T-helper 2 cell treated with Interferon-gamma antibody and Interleukin-4, amounts not matched to agents 5 μg/mL and 100 μg/mL, for 36 hours (primary cell): ENCODE measurements at regions not wholly inside any gene's neighbourhood (a gene's known extent, or its start where the extent isn't known, plus 50 kb on each side); places are given as distances from the start of the nearest gene placed in this dataset.

Source experiments
- DNase-seq: peaks from one replicate; pipeline ENCODE4 v3.0.0; 2021; ENCODE audit warnings: low spot score
- H3K27ac Mint-ChIP-seq: one replicate; pipeline ENCODE4 v1.8.0; 2021; ENCODE audit warnings: mild to moderate bottlenecking, mixed read lengths
- H3K27me3 Mint-ChIP-seq: one replicate; pipeline ENCODE4 v1.8.0; 2021; ENCODE audit warnings: low read depth, mixed read lengths
- H3K36me3 Mint-ChIP-seq: one replicate; pipeline ENCODE4 v1.8.0; 2021; ENCODE audit warnings: low read depth, mixed read lengths
- H3K4me1 Mint-ChIP-seq: one replicate; pipeline ENCODE4 v1.8.0; 2021; ENCODE audit warnings: low read depth, mixed read lengths
- H3K4me3 Mint-ChIP-seq: one replicate; pipeline ENCODE4 v1.8.0; 2022; ENCODE audit warnings: mild to moderate bottlenecking, moderate library complexity, mixed read lengths
- H3K9me3 Mint-ChIP-seq: one replicate; pipeline ENCODE4 v1.8.0; 2021; ENCODE audit warnings: mixed read lengths

DNA sequence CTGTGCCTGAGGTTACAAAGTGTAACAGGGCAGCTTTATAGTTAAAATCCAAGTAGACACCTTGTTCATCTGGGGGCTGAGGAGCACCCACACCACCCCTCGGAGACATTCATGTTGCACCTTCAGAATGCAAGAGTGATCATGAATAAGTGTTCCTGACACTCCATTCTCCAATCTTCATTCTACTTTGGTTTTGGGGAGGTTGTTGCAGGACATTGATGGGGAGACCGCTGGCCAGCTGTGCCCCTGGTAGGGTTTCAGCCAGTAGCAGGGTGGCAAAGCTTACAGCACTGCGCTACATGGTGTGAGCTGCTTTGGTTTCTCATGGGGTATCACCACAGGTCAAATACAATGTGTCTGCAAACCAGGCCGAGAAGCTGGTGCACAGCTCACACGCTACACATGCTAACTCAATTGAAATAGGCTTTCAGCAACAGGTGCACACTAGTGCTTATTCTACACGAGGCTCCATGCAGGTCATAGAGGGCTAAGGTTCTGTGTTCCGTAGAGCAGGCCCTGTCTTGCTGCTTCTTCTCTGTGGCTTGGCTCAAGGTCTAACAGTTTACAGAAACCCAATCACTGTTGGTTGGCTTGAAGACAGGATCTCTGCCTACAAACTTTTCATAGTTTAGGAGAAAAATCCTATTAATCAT is 317.4 kb upstream of the ZNF32 start:
- H3K4me3 Mint-ChIP-seq = no peak overlapping the region
- no peaks in the 10 kb centered on the region for H3K36me3 Mint-ChIP-seq
- no peaks in the 10 kb centered on the region for H3K9me3 Mint-ChIP-seq
- peaks cover 27% of the 10 kb centered on the region for H3K27me3 Mint-ChIP-seq
- no peak overlapping the region for H3K27ac Mint-ChIP-seq
- peaks cover 3% of the 10 kb centered on the region for H3K4me1 Mint-ChIP-seq
- DNase-seq = no peak

DNA sequence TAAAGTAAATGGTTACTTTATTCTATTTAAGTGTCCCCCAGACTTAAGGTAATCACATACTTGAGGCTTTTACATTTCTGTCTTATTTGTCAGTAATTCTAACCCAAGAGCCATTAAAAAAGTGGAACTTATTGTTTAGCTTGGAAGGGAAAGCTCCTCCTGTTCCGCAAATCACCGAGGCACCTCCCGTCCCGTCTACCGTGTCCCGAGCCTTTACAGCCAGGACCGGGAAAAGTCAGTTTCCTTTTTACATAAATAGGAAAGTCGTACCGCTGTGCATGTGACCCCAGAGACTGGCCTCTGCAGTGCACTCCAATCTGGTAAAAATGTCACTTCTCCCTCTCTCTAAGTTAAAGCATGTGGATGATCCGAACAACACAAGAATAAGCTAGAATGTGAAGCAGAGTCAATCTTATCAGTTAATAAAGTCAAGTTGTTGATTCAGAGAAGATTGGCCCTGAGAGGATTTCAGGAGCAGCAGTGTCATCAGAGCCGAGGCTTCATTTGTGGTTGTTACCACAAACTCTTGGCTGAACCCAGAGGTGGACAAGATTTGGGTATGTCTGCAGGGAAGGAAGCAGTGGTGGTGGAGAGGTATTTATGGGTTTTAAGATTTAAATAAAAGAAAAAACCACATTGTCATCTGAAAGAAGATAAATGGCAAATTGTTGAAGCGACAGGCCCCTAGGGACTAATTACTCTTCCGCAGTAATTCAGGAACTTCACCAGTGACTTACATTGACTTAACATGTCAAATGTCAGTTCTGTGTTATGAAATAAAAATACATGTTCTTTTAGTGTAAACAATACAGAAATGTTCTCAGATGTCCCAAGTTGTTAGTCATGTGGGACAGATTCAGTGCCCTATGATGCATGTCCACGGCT is 316.6 kb upstream of the ZNF32 start:
- H3K9me3 Mint-ChIP-seq = no peaks in the 10 kb centered on the region
- no peak overlapping the region for H3K4me3 Mint-ChIP-seq
- DNase-seq = no peak
- H3K27me3 Mint-ChIP-seq = peaks cover 27% of the 10 kb centered on the region
- H3K4me1 Mint-ChIP-seq = peaks cover 3% of the 10 kb centered on the region
- no peak overlapping the region for H3K27ac Mint-ChIP-seq
- H3K36me3 Mint-ChIP-seq = no peaks in the 10 kb centered on the region

DNA sequence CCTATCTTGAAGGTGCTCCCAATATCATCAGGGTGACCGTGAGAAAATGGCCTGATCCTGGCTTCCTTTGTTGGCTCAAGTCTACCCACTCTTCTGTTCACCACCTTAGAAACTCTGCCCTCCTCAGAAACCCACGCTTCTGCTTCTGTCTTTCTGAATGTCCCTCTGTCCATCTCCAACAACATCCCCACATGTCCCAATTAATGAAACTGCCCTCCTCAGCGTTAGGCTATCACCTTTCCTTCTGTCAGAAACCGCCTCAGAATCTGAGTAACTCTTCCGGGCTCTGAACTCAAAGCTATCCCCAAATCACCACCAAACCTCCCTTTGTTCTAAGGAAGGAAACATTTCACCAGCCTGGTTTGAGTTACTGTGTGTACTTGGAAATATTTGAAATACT is 315.8 kb upstream of the ZNF32 start:
- H3K27ac Mint-ChIP-seq = no peak overlapping the region
- no peak for DNase-seq
- H3K36me3 Mint-ChIP-seq = no peaks in the 10 kb centered on the region
- H3K9me3 Mint-ChIP-seq = no peaks in the 10 kb centered on the region
- no peak overlapping the region for H3K4me3 Mint-ChIP-seq
- peaks cover 3% of the 10 kb centered on the region for H3K4me1 Mint-ChIP-seq
- peaks cover 27% of the 10 kb centered on the region for H3K27me3 Mint-ChIP-seq

GRCh38 chr10:43963793-43964425 is 315.2 kb upstream of the ZNF32 start:
- H3K27ac Mint-ChIP-seq = no peak overlapping the region
- no peak overlapping the region for H3K4me3 Mint-ChIP-seq
- H3K36me3 Mint-ChIP-seq = no peaks in the 10 kb centered on the region
- H3K27me3 Mint-ChIP-seq = peaks cover 27% of the 10 kb centered on the region
- no peak for DNase-seq
- H3K9me3 Mint-ChIP-seq = no peaks in the 10 kb centered on the region
- peaks cover 3% of the 10 kb centered on the region for H3K4me1 Mint-ChIP-seq

DNA sequence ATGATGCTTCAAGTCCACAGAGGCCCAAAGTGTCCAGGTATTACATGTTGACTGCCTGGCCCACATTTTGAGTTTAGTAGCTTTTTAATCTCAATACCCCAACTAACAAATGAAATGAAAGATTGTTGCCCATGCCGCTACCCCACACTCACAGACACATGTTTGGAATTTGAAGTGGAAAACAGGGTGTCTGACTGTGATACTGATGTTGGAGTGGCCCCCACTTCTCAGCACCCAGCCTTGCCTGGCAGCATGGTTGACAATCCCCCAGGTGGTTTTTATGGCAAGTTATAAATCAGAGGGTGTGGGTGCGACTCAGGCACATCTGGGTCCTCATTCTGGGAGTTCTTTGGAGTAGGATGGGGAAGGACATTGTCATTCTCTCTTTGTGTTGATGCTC is 314.7 kb upstream of the ZNF32 start:
- DNase-seq = no peak

GRCh38 chr10:43962346-43963191 is 313.9 kb upstream of the ZNF32 start:
- H3K27ac Mint-ChIP-seq = no peak overlapping the region
- DNase-seq = no peak
- H3K9me3 Mint-ChIP-seq = no peaks in the 10 kb centered on the region
- peaks cover 3% of the 10 kb centered on the region for H3K4me1 Mint-ChIP-seq
- no peak overlapping the region for H3K4me3 Mint-ChIP-seq
- H3K36me3 Mint-ChIP-seq = no peaks in the 10 kb centered on the region
- H3K27me3 Mint-ChIP-seq = peaks cover 27% of the 10 kb centered on the region

More for the DNA sequence above, 314.7 kb upstream of the ZNF32 start:
- H3K27ac Mint-ChIP-seq = no peak overlapping the region
- no peaks in the 10 kb centered on the region for H3K9me3 Mint-ChIP-seq
- peaks cover 27% of the 10 kb centered on the region for H3K27me3 Mint-ChIP-seq
- peaks cover 3% of the 10 kb centered on the region for H3K4me1 Mint-ChIP-seq
- H3K36me3 Mint-ChIP-seq = no peaks in the 10 kb centered on the region
- H3K4me3 Mint-ChIP-seq = no peak overlapping the region

DNA sequence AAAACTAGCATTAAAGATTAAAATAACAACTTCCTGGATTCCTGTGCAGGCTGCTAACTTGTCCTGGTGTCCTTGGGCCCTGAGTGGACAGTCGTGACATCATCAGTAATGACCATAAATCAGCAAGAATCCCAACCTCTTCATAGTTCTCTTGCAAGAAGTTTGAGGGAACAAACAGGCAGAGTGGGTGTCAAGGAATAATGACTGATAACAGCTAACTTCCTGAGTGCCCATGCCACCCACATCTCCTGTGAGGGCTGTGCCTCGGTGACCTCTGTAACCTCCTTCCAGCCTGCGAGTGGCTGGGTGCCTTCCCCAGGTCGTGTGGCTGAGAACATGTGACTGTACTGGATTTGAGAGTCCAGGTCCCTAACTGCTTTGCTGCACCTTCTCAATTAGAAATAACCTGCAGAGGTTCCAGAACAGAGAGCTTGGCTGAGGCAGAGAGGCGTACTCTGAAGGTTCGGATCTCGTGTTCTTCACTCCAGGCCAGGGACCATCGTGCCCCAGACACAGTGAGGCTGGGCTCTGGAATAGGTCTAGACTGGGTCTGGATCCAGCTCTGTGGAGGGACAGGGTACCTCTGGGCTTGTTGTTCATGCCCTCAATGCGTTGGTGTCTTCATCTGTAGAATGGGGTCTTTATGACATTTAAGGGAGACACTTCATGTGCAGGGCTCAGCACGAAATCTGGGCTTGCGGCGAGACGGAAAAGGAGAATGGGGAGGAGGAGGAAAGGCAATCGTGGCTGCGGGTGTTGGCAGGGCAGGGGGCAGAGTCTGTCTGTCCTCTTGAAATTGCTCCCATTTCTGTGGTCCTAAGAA is 313.1 kb upstream of the ZNF32 start:
- H3K9me3 Mint-ChIP-seq = no peaks in the 10 kb centered on the region
- no peaks in the 10 kb centered on the region for H3K36me3 Mint-ChIP-seq
- peaks cover 3% of the 10 kb centered on the region for H3K4me1 Mint-ChIP-seq
- H3K4me3 Mint-ChIP-seq = no peak overlapping the region
- DNase-seq = no peak
- no peak overlapping the region for H3K27ac Mint-ChIP-seq
- H3K27me3 Mint-ChIP-seq = peaks cover 23% of the 10 kb centered on the region

- peaks cover 20% of the 10 kb centered on the region for H3K27me3 Mint-ChIP-seq
- no peaks in the 10 kb centered on the region for H3K9me3 Mint-ChIP-seq
- no peak overlapping the region for H3K4me3 Mint-ChIP-seq
- DNase-seq = no peak
- no peaks in the 10 kb centered on the region for H3K36me3 Mint-ChIP-seq
- peaks cover 3% of the 10 kb centered on the region for H3K4me1 Mint-ChIP-seq
- H3K27ac Mint-ChIP-seq = no peak overlapping the region
These were observed 312.3 kb upstream of the ZNF32 start for GRCh38 chr10:43960981-43961380.

- Mint-ChIP-seq H3K9me3 (no peaks in the 10 kb centered on the region), H3K36me3 (no peaks in the 10 kb centered on the region), H3K27me3 (peaks cover 16% of the 10 kb centered on the region), H3K27ac (no peak overlapping the region), H3K4me1 (peaks cover 3% of the 10 kb centered on the region), H3K4me3 (no peak overlapping the region)
- no peak for DNase-seq
These were observed 311.8 kb upstream of the ZNF32 start for GRCh38 chr10:43960477-43960876.

DNA sequence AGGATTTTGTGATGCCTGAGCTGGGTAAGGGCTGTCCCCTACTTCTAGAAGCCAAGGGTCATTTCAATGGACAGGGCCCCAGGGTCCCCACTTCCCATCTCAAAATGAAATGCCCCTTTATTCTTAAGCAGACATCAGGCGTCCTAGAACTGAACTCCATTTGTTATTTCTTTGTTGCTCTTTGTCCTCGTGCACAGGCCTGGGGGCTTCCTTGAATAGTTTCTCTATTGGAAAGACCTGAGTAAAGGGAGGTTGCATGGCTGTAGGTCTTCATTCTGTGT is 311.4 kb upstream of the ZNF32 start:
- no peaks in the 10 kb centered on the region for H3K9me3 Mint-ChIP-seq
- H3K4me3 Mint-ChIP-seq = no peak overlapping the region
- H3K27me3 Mint-ChIP-seq = peaks cover 12% of the 10 kb centered on the region

GRCh38 chr10:43959364-43960134 is 310.9 kb upstream of the ZNF32 start:
- H3K27me3 Mint-ChIP-seq = peaks cover 7% of the 10 kb centered on the region
- no peak overlapping the region for H3K27ac Mint-ChIP-seq
- no peaks in the 10 kb centered on the region for H3K4me1 Mint-ChIP-seq
- H3K4me3 Mint-ChIP-seq = no peak overlapping the region
- no peaks in the 10 kb centered on the region for H3K36me3 Mint-ChIP-seq
- no peak for DNase-seq
- no peaks in the 10 kb centered on the region for H3K9me3 Mint-ChIP-seq

More for the DNA sequence above, 311.4 kb upstream of the ZNF32 start:
- no peaks in the 10 kb centered on the region for H3K4me1 Mint-ChIP-seq
- no peaks in the 10 kb centered on the region for H3K36me3 Mint-ChIP-seq
- no peak for DNase-seq
- H3K27ac Mint-ChIP-seq = no peak overlapping the region

- no peak for DNase-seq
- peaks cover 1% of the 10 kb centered on the region for H3K27me3 Mint-ChIP-seq
- no peaks in the 10 kb centered on the region for H3K4me1 Mint-ChIP-seq
- no peak overlapping the region for H3K4me3 Mint-ChIP-seq
- H3K27ac Mint-ChIP-seq = no peak overlapping the region
- H3K36me3 Mint-ChIP-seq = no peaks in the 10 kb centered on the region
- no peaks in the 10 kb centered on the region for H3K9me3 Mint-ChIP-seq
These were observed 310.3 kb upstream of the ZNF32 start for GRCh38 chr10:43958964-43959363.

DNA sequence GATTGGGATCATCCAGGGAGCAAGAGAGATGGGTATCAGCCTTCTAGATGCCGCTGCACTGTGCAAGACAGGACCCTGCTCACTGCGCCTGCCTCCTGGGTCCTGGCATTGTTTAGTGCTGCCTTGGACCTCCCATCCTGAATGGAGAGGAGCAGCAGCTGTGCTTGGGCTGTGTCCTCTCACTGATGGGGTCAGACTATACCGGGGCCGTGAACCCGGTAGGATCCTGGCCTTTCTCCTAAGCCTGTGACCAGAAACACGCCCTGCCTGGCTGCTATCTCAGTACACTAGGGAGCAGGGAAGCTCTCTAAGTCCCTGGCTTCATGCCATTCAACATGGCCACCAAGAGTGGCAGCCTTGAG is 309.4 kb upstream of the ZNF32 start:
- Mint-ChIP-seq H3K4me3 (no peak overlapping the region), H3K27ac (no peak overlapping the region), H3K9me3 (no peaks in the 10 kb centered on the region), H3K27me3 (peaks cover 2% of the 10 kb centered on the region), H3K4me1 (no peaks in the 10 kb centered on the region), H3K36me3 (no peaks in the 10 kb centered on the region)
- DNase-seq = peak; percentile 1
